OCI-LY7 (cell line): ENCODE measurements at regions not wholly inside any gene's neighbourhood (a gene's known extent, or its start where the extent isn't known, plus 50 kb on each side); places are given as distances from the start of the nearest gene placed in this dataset.

ENCODE experiments used
- BruUV-seq: library from RNA; stranded (reverse); fragments of 400-500 nt; replicated peaks from 2 replicates; lab custom pipeline; 2021; lab: Mats Ljungman, UMichigan
- CTCF ChIA-PET: fragments of 300-600 bp; sonication (Branson Sonifier 250); formaldehyde crosslinking; loops from one replicate; lab custom pipeline; 2022; ENCODE audit warnings: antibody characterized with exemption; ENCODE audit not compliant: unreplicated experiment; lab: Charles Lee
- POLR2A ChIA-PET: fragments of 300-600 bp; sonication (Branson Sonifier 250); formaldehyde crosslinking; loops from one replicate; lab custom pipeline; 2022; ENCODE audit warnings: antibody characterized with exemption; lab: Charles Lee
- DNase-seq: peaks from one replicate; pipeline ENCODE4 v3.0.0-alpha.2; 2015; ENCODE audit warnings: low spot score
- H2AFZ ChIP-seq: fragments of 200-600 bp; sonication (generic), shearing (Covaris generic); 2 replicates; pipeline ENCODE4 v1.6.1; 2014; ENCODE audit warnings: mild to moderate bottlenecking, antibody characterized with exemption, low read length, moderate library complexity
- H3K27ac ChIP-seq: fragments of 200-600 bp; sonication (generic); 2 replicates; pipeline ENCODE4 v1.5.1; 2014; ENCODE audit warnings: mixed run types, low read depth, mild to moderate bottlenecking, moderate library complexity, low read length, inconsistent platforms; ENCODE audit not compliant: poor library complexity, severe bottlenecking
- H3K36me3 ChIP-seq: fragments of 200-600 bp; sonication (generic); 2 replicates; pipeline ENCODE4 v1.6.1; 2014; ENCODE audit warnings: mild to moderate bottlenecking, antibody characterized with exemption, low read length, moderate library complexity, mixed read lengths; ENCODE audit not compliant: insufficient read depth
- H3K4me1 ChIP-seq: fragments of 200-600 bp; sonication (generic); 2 replicates; pipeline ENCODE4 v1.5.1; 2014; ENCODE audit warnings: mild to moderate bottlenecking, low read length; ENCODE audit not compliant: insufficient read depth, poor library complexity, severe bottlenecking
- H3K4me2 ChIP-seq: fragments of 200-600 bp; sonication (generic); 2 replicates; pipeline ENCODE4 v1.6.1; 2014; ENCODE audit warnings: mild to moderate bottlenecking, low read length
- H3K4me3 ChIP-seq: fragments of 200-600 bp; sonication (generic); 2 replicates; pipeline ENCODE4 v1.5.1; 2014; ENCODE audit warnings: mild to moderate bottlenecking, low read depth, low read length; ENCODE audit not compliant: poor library complexity, severe bottlenecking
- H3K79me2 ChIP-seq: fragments of 200-600 bp; sonication (generic); 2 replicates; pipeline ENCODE4 v1.6.1; 2016; ENCODE audit warnings: low read depth, mild to moderate bottlenecking, low read length, moderate library complexity, mixed read lengths; ENCODE audit not compliant: insufficient read depth
- H3K9me2 ChIP-seq: fragments of 200-600 bp; sonication (generic); 2 replicates; pipeline ENCODE4 v1.6.1; 2016; ENCODE audit warnings: mild to moderate bottlenecking, low read length, mixed read lengths; ENCODE audit not compliant: insufficient read depth
- H3K9me3 ChIP-seq: fragments of 200-600 bp; sonication (generic); 2 replicates; pipeline ENCODE4 v1.6.1; 2014; ENCODE audit warnings: mild to moderate bottlenecking, mixed run types, low read length, mixed read lengths
- H4K20me1 ChIP-seq: fragments of 200-600 bp; sonication (generic); 2 replicates; pipeline ENCODE4 v1.6.1; 2014; ENCODE audit warnings: mild to moderate bottlenecking, antibody characterized with exemption, low read length, moderate library complexity, mixed read lengths; ENCODE audit not compliant: insufficient read depth
- EZH2phosphoT487 ChIP-seq: fragments of 200-600 bp; sonication (generic); IDR thresholded peaks from 2 replicates; pipeline ENCODE4 v1.6.1; 2018; ENCODE audit warnings: low read depth, borderline replicate concordance, mild to moderate bottlenecking, mixed run types, antibody characterized with exemption, low read length, moderate library complexity, mixed read lengths
- intact Hi-C: fragments of 100-400 bp; cut with micrococcal nuclease; formaldehyde crosslinking; loops from one replicate; pipeline ENCODE4 v1.10.0; 2022; ENCODE audit not compliant: unreplicated experiment
- TF ChIP-seq, protein P1 (sequence below): fragments of 200-600 bp; sonication (generic); conservative IDR thresholded peaks from 2 replicates; pipeline ENCODE4 v1.5.1; 2014; ENCODE audit warnings: mild to moderate bottlenecking, antibody characterized with exemption, low read length, moderate library complexity, mixed read lengths

DNA sequence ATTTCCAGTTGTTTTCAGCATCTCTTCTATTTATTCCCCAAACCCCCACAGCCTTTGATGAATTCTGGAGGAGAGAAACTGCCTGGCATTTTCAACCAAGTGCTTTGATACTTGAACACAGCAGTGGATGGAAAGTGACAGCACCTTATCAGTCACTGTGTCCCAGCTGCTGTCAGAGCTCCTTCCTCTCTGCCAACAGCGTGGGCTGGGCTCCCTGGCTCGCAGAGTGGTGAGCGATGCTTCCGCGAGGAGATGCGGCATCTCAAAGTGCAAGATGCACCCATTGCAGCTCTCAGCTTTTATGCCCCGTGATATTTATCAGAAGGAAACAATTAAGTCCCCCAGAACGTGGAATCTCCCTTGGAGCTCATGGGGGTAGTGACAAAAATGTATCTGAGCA, 72.6 kb upstream of the TCL1A start:
- H3K9me2 ChIP-seq = no peaks in the 10 kb centered on the region
- H3K4me2 ChIP-seq = no peak overlapping the region
- TF ChIP-seq, protein P1, sequence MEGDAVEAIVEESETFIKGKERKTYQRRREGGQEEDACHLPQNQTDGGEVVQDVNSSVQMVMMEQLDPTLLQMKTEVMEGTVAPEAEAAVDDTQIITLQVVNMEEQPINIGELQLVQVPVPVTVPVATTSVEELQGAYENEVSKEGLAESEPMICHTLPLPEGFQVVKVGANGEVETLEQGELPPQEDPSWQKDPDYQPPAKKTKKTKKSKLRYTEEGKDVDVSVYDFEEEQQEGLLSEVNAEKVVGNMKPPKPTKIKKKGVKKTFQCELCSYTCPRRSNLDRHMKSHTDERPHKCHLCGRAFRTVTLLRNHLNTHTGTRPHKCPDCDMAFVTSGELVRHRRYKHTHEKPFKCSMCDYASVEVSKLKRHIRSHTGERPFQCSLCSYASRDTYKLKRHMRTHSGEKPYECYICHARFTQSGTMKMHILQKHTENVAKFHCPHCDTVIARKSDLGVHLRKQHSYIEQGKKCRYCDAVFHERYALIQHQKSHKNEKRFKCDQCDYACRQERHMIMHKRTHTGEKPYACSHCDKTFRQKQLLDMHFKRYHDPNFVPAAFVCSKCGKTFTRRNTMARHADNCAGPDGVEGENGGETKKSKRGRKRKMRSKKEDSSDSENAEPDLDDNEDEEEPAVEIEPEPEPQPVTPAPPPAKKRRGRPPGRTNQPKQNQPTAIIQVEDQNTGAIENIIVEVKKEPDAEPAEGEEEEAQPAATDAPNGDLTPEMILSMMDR = no peak
- TF ChIP-seq EZH2phosphoT487 = no peak
- no peaks in the 10 kb centered on the region for H3K9me3 ChIP-seq
- no peak overlapping the region for H2AFZ ChIP-seq
- H3K4me1 ChIP-seq = no peaks in the 10 kb centered on the region
- POLR2A ChIA-PET = interaction anchor here (0.7 kb wide), 1 partner anchor 188 kb away, joined by 3 read pairs; no protein-coding TSS in a partner anchor
- H3K27ac ChIP-seq = no peak overlapping the region
- CTCF ChIA-PET = no interaction called here
- H3K79me2 ChIP-seq = no peaks in the 10 kb centered on the region
- no TSS peak for BruUV-seq
- DNase-seq = no peak
- no peaks in the 10 kb centered on the region for H3K36me3 ChIP-seq
- no peak overlapping the region for H3K4me3 ChIP-seq
- intact Hi-C loops = no loop called here
- no peaks in the 10 kb centered on the region for H4K20me1 ChIP-seq

DNA sequence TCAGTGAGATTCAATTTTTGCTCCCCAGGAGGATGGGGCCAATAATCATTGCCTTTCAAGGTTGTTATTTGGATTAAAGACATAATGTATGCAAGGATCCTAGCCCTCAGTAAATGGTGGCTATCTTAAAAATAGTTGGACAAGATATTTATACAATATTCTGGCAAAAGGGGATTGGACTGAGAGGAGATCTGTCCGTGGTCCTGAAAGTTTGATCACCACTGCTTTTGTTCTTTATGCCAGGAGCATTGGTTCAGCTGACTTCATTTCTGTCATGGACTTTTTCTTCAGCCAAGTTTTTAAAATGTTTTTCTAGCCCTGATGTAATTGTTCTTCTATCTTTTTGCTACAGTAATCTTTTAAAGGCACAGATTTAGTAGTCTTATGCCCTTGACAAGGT, 70.2 kb upstream of the TCL1A start:
- H3K9me3 ChIP-seq = no peaks in the 10 kb centered on the region
- CTCF ChIA-PET = no interaction called here
- H3K4me1 ChIP-seq = no peaks in the 10 kb centered on the region
- H3K79me2 ChIP-seq = no peaks in the 10 kb centered on the region
- peak; percentile 55 for DNase-seq
- H3K4me2 ChIP-seq = no peak overlapping the region
- TF ChIP-seq, protein P1 = no peak
- no peak for TF ChIP-seq EZH2phosphoT487
- intact Hi-C loops = no loop called here
- no peak overlapping the region for H3K27ac ChIP-seq
- H2AFZ ChIP-seq = no peak overlapping the region
- no peaks in the 10 kb centered on the region for H4K20me1 ChIP-seq
- H3K4me3 ChIP-seq = no peak overlapping the region
- no TSS peak for BruUV-seq
- H3K36me3 ChIP-seq = no peaks in the 10 kb centered on the region
- POLR2A ChIA-PET = no interaction called here
- H3K9me2 ChIP-seq = no peaks in the 10 kb centered on the region

DNA sequence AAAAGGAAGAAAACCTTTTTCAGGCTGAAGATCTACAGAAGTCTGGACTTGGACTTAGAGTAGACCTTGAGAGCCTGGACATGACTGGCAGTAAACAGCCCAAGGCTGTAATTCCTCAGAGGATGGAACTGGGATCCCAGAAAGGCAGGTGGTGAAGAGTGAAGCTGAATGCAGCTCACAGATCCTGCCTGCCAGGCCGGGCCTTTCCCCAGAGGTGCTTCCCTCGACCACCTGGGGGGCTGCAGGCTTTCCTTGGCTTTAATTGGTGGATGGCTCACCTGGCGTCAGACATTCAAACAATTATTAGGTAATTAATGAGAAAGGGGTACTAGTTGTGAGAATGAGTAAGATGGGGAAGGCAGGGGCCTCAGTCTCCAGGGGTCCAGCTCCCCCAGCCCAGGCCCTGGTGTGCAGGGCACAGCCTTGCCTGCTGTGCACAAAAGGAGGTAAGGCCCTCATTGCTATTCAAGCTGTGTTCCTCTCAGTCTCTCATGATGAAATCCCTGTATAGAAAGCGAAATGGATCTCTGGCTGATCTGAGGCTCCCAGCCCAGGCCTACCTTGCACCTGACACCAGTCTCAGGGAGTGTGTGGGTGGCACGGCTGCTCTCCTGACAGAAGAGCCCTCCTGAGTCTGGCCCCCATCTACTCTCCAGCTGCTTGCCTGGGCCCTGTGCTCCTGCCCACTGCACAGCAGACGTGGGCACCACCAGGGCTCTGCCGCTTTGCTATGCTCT, 63.0 kb upstream of the TCL1A start:
- Histone ChIP-seq H3K36me3 (no peaks in the 10 kb centered on the region), H3K27ac (no peak overlapping the region), H4K20me1 (no peaks in the 10 kb centered on the region), H2AFZ (no peak overlapping the region), H3K79me2 (no peaks in the 10 kb centered on the region), H3K4me3 (no peak overlapping the region), H3K9me2 (no peaks in the 10 kb centered on the region), H3K4me2 (no peak overlapping the region), H3K9me3 (no peaks in the 10 kb centered on the region), H3K4me1 (peaks cover 6% of the 10 kb centered on the region)
- CTCF ChIA-PET = no interaction called here
- intact Hi-C loops = no loop called here
- TF ChIP-seq, protein P1 = no peak
- no peak for TF ChIP-seq EZH2phosphoT487
- DNase-seq = no peak
- POLR2A ChIA-PET = no interaction called here
- BruUV-seq = no TSS peak
